ENCODE measurements at regions not wholly inside any gene's neighbourhood (a gene's known extent, or its start where the extent isn't known, plus 50 kb on each side); places are given as distances from the start of the nearest gene placed in this dataset.

- TF ChIP-seq CTCF (IDR thresholded peaks at IDR 0.05; ENCODE audit: borderline replicate concordance, extremely low read depth, low read length, poor library complexity, severe bottlenecking) (no peak), EZH2 (IDR thresholded peaks at IDR 0.05; ENCODE audit: borderline replicate concordance, low read depth, low read length, severe bottlenecking) (no peak)
These were observed 511.0 kb upstream of the ALCAM start for GRCh38 chr3:104855702-104856101.
